Neuronal stem cell (in vitro differentiated cells): ENCODE measurements at regions not wholly inside any gene's neighbourhood (a gene's known extent, or its start where the extent isn't known, plus 50 kb on each side); places are given as distances from the start of the nearest gene placed in this dataset.

Experiments used
- DNase-seq: peaks from one replicate; pipeline ENCODE4 v3.0.0-alpha.2; 2013; ENCODE audit warnings: low spot score
- H2AFZ ChIP-seq: one replicate; pipeline ENCODE4 v1.6.1; 2013; ENCODE audit warnings: mild to moderate bottlenecking, low read length, inconsistent platforms
- H2AK5ac ChIP-seq: 2 replicates; pipeline ENCODE4 v1.6.1; 2013; ENCODE audit warnings: low read depth, mild to moderate bottlenecking, inconsistent platforms, low read length, moderate library complexity, mixed read lengths
- H2BK120ac ChIP-seq: 2 replicates; pipeline ENCODE4 v1.6.1; 2013; ENCODE audit warnings: low read depth, mild to moderate bottlenecking, inconsistent platforms, low read length, moderate library complexity, mixed read lengths
- H2BK12ac ChIP-seq: one replicate; pipeline ENCODE4 v1.6.1; 2013; ENCODE audit warnings: low read length, inconsistent platforms
- H2BK15ac ChIP-seq: 2 replicates; pipeline ENCODE4 v1.6.1; 2013; ENCODE audit warnings: mild to moderate bottlenecking, low read length, inconsistent platforms, mixed read lengths
- H2BK5ac ChIP-seq: one replicate; pipeline ENCODE4 v1.6.1; 2013; ENCODE audit warnings: inconsistent platforms, mild to moderate bottlenecking, low read length, moderate library complexity
- H3K14ac ChIP-seq: one replicate; pipeline ENCODE4 v1.6.1; 2013; ENCODE audit warnings: low read length, inconsistent platforms
- H3K18ac ChIP-seq: 2 replicates; pipeline ENCODE4 v1.6.1; 2013; ENCODE audit warnings: low read length, inconsistent platforms
- H3K23ac ChIP-seq: 2 replicates; pipeline ENCODE4 v1.6.1; 2013; ENCODE audit warnings: low read depth, mild to moderate bottlenecking, mixed read lengths, low read length, inconsistent platforms; ENCODE audit not compliant: poor library complexity
- H3K27ac ChIP-seq: replicated peaks from 3 replicates; pipeline ENCODE4 v1.5.1; 2013; ENCODE audit warnings: low read length, inconsistent platforms
- H3K27me3 ChIP-seq, 3 experiments: 2 replicates each; pipeline ENCODE4 v1.6.1; 2013; ENCODE audit warnings: low read length in 3 of 3, mild to moderate bottlenecking in 2 of 3, inconsistent platforms in 1 of 3, low read depth in 1 of 3, mixed read lengths in 1 of 3, moderate library complexity in 1 of 3; ENCODE audit not compliant: control insufficient read depth in 3 of 3, insufficient read depth in 3 of 3
- H3K36me3 ChIP-seq, 2 donors: replicated peaks in 1 of 2; 2 replicates each; pipeline ENCODE4 v1.6.1; 2013; ENCODE audit warnings: low read length in 2 of 2; ENCODE audit not compliant: control insufficient read depth in 2 of 2, insufficient read depth in 2 of 2
- H3K4ac ChIP-seq: 2 replicates; pipeline ENCODE4 v1.6.1; 2013; ENCODE audit warnings: inconsistent platforms, mild to moderate bottlenecking, low read length, moderate library complexity
- H3K4me1 ChIP-seq, 2 donors: 1 replicate in 1 of 2; 2 replicates in 1 of 2; pipeline ENCODE4 v1.6.1; 2013; ENCODE audit warnings: low read length in 2 of 2, low read depth in 1 of 2; ENCODE audit not compliant: control insufficient read depth in 2 of 2, insufficient read depth in 1 of 2
- H3K4me2 ChIP-seq: one replicate; pipeline ENCODE4 v1.6.1; 2013; ENCODE audit warnings: mild to moderate bottlenecking, low read length, inconsistent platforms; ENCODE audit not compliant: insufficient read depth, poor library complexity, severe bottlenecking
- H3K4me3 ChIP-seq, 2 donors: 2 replicates each; pipeline ENCODE4 v1.5.1; 2013; ENCODE audit warnings: low read length in 2 of 2, mild to moderate bottlenecking in 2 of 2, inconsistent platforms in 1 of 2, moderate library complexity in 1 of 2
- H3K79me1 ChIP-seq: one replicate; pipeline ENCODE4 v1.6.1; 2013; ENCODE audit warnings: low read depth, mild to moderate bottlenecking, inconsistent platforms, low read length, moderate library complexity
- H3K9ac ChIP-seq: one replicate; pipeline ENCODE4 v1.6.1; 2013; ENCODE audit warnings: mild to moderate bottlenecking, low read depth, low read length, inconsistent platforms; ENCODE audit not compliant: poor library complexity
- H3K9me3 ChIP-seq, 2 donors: replicated peaks in 1 of 2; 2 replicates each; pipeline versions ENCODE3 to v1.6.1; 2013; ENCODE audit warnings: low read length in 2 of 2, mild to moderate bottlenecking in 2 of 2, inconsistent platforms in 1 of 2, low read depth in 1 of 2, mixed read lengths in 1 of 2, moderate library complexity in 1 of 2; ENCODE audit not compliant: control insufficient read depth in 2 of 2, insufficient read depth in 1 of 2
- H4K8ac ChIP-seq: one replicate; pipeline ENCODE4 v1.6.1; 2013; ENCODE audit warnings: low read depth, mild to moderate bottlenecking, inconsistent platforms, low read length, moderate library complexity
- H4K91ac ChIP-seq: one replicate; pipeline ENCODE4 v1.6.1; 2013; ENCODE audit warnings: low read length, low read depth, mild to moderate bottlenecking, inconsistent platforms; ENCODE audit not compliant: poor library complexity
- WGBS, 2 donors: extraction: QIAGEN DNeasy Blood & Tissue Kit; methylation state at CpG; one replicate each; pipeline ENCODE4 v1.1.7; 2013; ENCODE audit warnings: missing lambda C conversion rate in 2 of 2, mixed read lengths in 1 of 2; ENCODE audit not compliant: insufficient read length in 2 of 2, insufficient replicate concordance in 1 of 2; ENCODE audit errors: extremely low coverage in 2 of 2; 5-methylcytosine and 5-hydroxymethylcytosine counted together

DNA sequence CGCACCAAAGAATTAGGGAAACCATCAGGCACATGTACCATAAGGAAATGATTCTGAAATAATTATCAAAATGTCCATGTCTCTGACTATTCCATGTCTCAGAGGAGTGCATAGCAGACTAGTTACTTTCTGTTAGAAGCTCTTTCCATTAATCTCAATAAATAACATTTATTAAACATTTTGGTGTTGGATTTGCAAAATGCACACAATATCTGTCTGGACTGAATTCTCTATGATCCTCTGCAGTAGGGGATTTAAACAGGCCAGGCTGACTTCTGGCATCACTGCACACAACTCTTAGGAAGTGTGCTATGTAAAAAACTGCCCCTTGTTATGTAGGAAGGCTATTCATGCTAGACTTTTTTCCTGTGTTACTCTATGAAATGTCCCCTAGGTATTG, 283.3 kb upstream of the CDH5 start:
- Histone ChIP-seq H2AK5ac (no peak overlapping the region), H3K36me3 (no peaks in the 10 kb centered on the region), H4K8ac (no peak overlapping the region), H2BK12ac (no peak overlapping the region), H2BK5ac (no peak overlapping the region), H3K4me3 (no peak overlapping the region), H3K4me1 (peaks cover 0 to 2% of the 10 kb centered on the region in 2 donors), H2AFZ (no peak overlapping the region), H3K27me3 (no peaks in the 10 kb centered on the region), H3K18ac (no peak overlapping the region), H4K91ac (no peak overlapping the region), H3K4me2 (no peak overlapping the region), H3K79me1 (no peaks in the 10 kb centered on the region), H2BK120ac (no peak overlapping the region), H3K9me3 (no peaks in the 10 kb centered on the region), H3K27ac (no peak overlapping the region), H3K9ac (no peak overlapping the region), H2BK15ac (no peak overlapping the region), H3K14ac (no peak overlapping the region), H3K4ac (no peak overlapping the region), H3K23ac (no peak overlapping the region)
- no peak for DNase-seq
- WGBS, 2 donors = no CpG with 5 or more reads among the region's 1 CpG

DNA sequence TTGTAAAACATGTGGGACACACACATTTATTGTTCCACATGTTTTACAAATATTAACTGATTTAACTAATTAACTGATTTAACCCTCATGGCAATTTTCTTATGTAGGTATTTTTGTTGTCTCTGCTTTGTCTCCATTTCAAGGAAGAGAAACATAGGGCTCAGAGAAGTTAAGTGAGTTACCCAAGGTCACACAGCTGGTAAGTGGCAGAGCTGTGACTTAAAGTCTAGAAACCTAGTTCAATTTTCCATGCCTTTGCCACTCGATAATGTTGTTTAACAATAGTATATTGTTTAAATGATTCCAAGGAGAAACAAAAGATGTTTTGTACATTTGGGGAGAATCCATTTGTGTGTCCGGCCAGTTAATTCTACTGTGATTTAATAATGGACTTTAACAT, 284.1 kb upstream of the CDH5 start:
- no peak overlapping the region for H2AK5ac ChIP-seq
- no peak overlapping the region for H3K18ac ChIP-seq
- H3K36me3 ChIP-seq = no peaks in the 10 kb centered on the region
- no peak overlapping the region for H3K14ac ChIP-seq
- H4K8ac ChIP-seq = no peak overlapping the region
- H3K4me3 ChIP-seq = no peak overlapping the region
- no peak overlapping the region for H2BK120ac ChIP-seq
- no peak overlapping the region for H2BK15ac ChIP-seq
- H2AFZ ChIP-seq = no peak overlapping the region
- H3K4me2 ChIP-seq = no peak overlapping the region
- H3K23ac ChIP-seq = no peak overlapping the region
- H3K79me1 ChIP-seq = no peaks in the 10 kb centered on the region
- DNase-seq = no peak
- H2BK12ac ChIP-seq = no peak overlapping the region
- H4K91ac ChIP-seq = no peak overlapping the region
- no peak overlapping the region for H3K27ac ChIP-seq
- H3K27me3 ChIP-seq = no peaks in the 10 kb centered on the region
- H2BK5ac ChIP-seq = no peak overlapping the region
- no peak overlapping the region for H3K9ac ChIP-seq
- no peaks in the 10 kb centered on the region for H3K9me3 ChIP-seq
- H3K4me1 ChIP-seq = peaks cover 0 to 2% of the 10 kb centered on the region in 2 donors
- no peak overlapping the region for H3K4ac ChIP-seq
- WGBS, 2 donors = no CpG with 5 or more reads among the region's 2 CpGs

DNA sequence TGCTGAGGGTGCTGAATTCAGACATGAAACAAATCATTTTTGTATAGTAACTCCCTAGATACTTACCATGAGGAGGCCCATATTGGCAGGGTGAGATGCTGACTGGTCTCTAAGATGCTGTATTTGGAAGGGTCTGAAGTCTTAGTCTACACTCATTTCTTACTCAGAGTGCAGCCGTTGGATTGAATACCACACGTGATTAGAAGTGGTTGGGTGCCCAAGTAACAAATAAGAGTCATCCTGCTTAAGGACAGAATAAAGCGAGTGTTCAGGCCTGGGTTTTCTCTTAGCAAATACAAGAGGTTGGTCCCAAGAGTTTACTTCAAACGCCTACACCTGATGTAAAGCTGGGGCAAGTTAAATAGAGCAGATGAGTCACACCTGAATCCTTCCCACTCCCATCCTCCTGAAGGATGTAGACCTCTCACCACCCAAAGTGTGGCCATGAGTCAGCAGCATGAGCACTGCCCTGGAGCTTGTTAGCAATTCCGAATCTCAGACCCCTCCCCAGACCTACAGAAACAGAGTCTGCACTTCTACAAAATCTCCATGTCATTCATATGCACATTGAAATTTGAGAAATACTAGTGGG, 284.6 kb upstream of the CDH5 start:
- no peak overlapping the region for H3K4me2 ChIP-seq
- no peak overlapping the region for H2BK120ac ChIP-seq
- no peak overlapping the region for H3K4me3 ChIP-seq
- no peak overlapping the region for H2BK12ac ChIP-seq
- no peak overlapping the region for H2BK5ac ChIP-seq
- H3K9ac ChIP-seq = no peak overlapping the region
- DNase-seq = no peak
- H3K79me1 ChIP-seq = no peaks in the 10 kb centered on the region
- no peak overlapping the region for H4K8ac ChIP-seq
- no peak overlapping the region for H4K91ac ChIP-seq
- no peak overlapping the region for H2AK5ac ChIP-seq
- H3K18ac ChIP-seq = no peak overlapping the region
- H3K23ac ChIP-seq = no peak overlapping the region
- H3K4me1 ChIP-seq = peaks cover 0 to 2% of the 10 kb centered on the region in 2 donors
- H3K9me3 ChIP-seq = no peaks in the 10 kb centered on the region
- H3K14ac ChIP-seq = no peak overlapping the region
- no peak overlapping the region for H3K27ac ChIP-seq
- H3K27me3 ChIP-seq = no peaks in the 10 kb centered on the region
- WGBS, 2 donors = no CpG with 5 or more reads among the region's 5 CpGs
- no peak overlapping the region for H2AFZ ChIP-seq
- no peaks in the 10 kb centered on the region for H3K36me3 ChIP-seq
- no peak overlapping the region for H2BK15ac ChIP-seq
- no peak overlapping the region for H3K4ac ChIP-seq

DNA sequence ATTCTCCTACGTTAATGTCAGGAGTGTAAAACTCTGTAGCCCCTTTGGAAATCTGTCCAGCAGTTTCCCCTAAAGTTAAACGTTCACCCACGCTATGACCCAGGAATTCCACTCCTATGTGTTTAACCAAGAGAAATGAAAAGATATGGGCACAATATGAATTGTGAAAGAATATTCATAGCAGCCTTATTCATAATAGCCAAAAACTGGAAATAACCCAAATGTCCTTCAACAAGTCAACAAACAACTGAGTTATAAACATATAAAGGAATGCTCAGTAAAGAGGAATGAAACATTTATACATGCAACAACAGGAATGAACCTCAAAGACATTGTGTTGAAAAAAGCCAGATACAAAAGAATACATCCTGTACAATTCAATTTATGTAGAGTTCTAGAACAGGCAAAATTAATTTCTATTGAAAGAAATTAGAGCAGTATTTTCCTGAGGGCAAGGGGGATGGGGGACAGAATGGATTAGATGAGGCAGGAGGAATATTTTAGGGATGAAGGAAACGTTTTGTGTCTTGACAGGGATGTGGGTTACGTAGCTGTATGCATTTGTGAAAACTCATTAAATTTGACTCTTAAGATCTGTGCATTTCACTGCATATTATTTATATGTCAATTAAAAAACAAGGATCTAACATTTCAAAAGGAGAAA, 286.7 kb upstream of the CDH5 start:
- Histone ChIP-seq H3K4me1 (peaks cover 0 to 2% of the 10 kb centered on the region in 2 donors), H3K79me1 (no peaks in the 10 kb centered on the region), H3K9ac (no peak overlapping the region), H3K23ac (no peak overlapping the region), H2BK5ac (no peak overlapping the region), H3K14ac (no peak overlapping the region), H3K27ac (no peak overlapping the region), H2BK15ac (no peak overlapping the region), H4K8ac (no peak overlapping the region), H4K91ac (no peak overlapping the region), H2BK120ac (no peak overlapping the region), H3K18ac (no peak overlapping the region), H3K9me3 (no peaks in the 10 kb centered on the region), H3K27me3 (no peaks in the 10 kb centered on the region), H3K36me3 (no peaks in the 10 kb centered on the region), H3K4ac (no peak overlapping the region), H2AFZ (no peak overlapping the region), H3K4me2 (no peak overlapping the region), H3K4me3 (no peak overlapping the region), H2BK12ac (no peak overlapping the region), H2AK5ac (no peak overlapping the region)
- no CpG with 5 or more reads among the region's 5 CpGs for WGBS, 2 donors
- no peak for DNase-seq
